K562 (cell line): ENCODE measurements at regions not wholly inside any gene's neighbourhood (a gene's known extent, or its start where the extent isn't known, plus 50 kb on each side); places are given as distances from the start of the nearest gene placed in this dataset.

Source experiments
- CBFA2T2 ChIP-seq: fragments of 450-650 bp; conservative IDR thresholded peaks from 2 replicates; pipeline ENCODE4 v1.6.1; 2017; ENCODE audit warnings: mild to moderate bottlenecking
- CBX5 ChIP-seq: IDR thresholded peaks from 2 replicates; pipeline ENCODE4 v1.6.1; 2014; ENCODE audit warnings: low read depth, borderline replicate concordance
- CC2D1A ChIP-seq: fragments of 450-650 bp; IDR thresholded peaks from 2 replicates; pipeline ENCODE4 v1.6.1; 2017; ENCODE audit warnings: mild to moderate bottlenecking
- MYNN ChIP-seq, 2 experiments: sonication (generic); formaldehyde crosslinking in 1 of 2; IDR thresholded peaks; 2 replicates each; pipeline versions ENCODE4 v1.5.0 to v1.6.1; 2016 to 2020; ENCODE audit warnings: antibody characterized with exemption in 1 of 2, missing genetic modification reagents in 1 of 2
- PHB2 ChIP-seq: fragments of 450-650 bp; IDR thresholded peaks from 2 replicates; pipeline ENCODE4 v1.6.1; 2017; ENCODE audit warnings: low read depth
- ZBTB7A ChIP-seq: IDR thresholded peaks from 2 replicates; pipeline ENCODE4 v1.6.1; 2011; ENCODE audit warnings: low read depth, mild to moderate bottlenecking, low read length, moderate library complexity, borderline replicate concordance; ENCODE audit not compliant: control insufficient read depth
- TF ChIP-seq, protein P1 (sequence below), 3 experiments: IDR thresholded peaks in 2 of 3; conservative IDR thresholded peaks in 1 of 3; 2 replicates each; pipeline ENCODE4 v1.5.1; 2011 to 2012; ENCODE audit warnings: low read length in 3 of 3, mild to moderate bottlenecking in 3 of 3, control low read depth in 2 of 3, improper control_type of control experiment in 1 of 3, inconsistent platforms in 1 of 3, low read depth in 1 of 3, mixed read lengths in 1 of 3, moderate library complexity in 1 of 3; ENCODE audit not compliant: insufficient read depth in 2 of 3

DNA sequence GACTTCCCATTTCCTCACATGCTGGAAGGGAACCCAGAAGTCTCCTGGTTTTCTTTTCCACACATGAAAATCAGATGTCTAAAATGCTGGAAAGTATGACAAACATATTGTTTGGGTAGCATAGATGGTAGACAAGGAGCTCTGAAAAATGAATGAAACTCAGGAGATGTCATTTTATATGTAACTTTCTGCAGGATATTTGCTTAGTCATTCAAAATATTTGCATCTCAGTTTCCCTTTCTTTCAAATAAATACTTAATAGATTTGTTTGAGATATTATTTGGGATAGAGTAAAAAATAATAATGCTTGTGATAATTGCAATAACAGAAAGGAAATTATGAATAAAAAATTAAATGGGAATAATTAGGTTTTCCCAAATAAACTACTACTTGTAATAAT, 298.9 kb upstream of the ADARB2 start:
- TF ChIP-seq, protein P1, sequence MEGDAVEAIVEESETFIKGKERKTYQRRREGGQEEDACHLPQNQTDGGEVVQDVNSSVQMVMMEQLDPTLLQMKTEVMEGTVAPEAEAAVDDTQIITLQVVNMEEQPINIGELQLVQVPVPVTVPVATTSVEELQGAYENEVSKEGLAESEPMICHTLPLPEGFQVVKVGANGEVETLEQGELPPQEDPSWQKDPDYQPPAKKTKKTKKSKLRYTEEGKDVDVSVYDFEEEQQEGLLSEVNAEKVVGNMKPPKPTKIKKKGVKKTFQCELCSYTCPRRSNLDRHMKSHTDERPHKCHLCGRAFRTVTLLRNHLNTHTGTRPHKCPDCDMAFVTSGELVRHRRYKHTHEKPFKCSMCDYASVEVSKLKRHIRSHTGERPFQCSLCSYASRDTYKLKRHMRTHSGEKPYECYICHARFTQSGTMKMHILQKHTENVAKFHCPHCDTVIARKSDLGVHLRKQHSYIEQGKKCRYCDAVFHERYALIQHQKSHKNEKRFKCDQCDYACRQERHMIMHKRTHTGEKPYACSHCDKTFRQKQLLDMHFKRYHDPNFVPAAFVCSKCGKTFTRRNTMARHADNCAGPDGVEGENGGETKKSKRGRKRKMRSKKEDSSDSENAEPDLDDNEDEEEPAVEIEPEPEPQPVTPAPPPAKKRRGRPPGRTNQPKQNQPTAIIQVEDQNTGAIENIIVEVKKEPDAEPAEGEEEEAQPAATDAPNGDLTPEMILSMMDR (IDR thresholded peaks at IDR 0.05 in 2 of 3, conservative IDR thresholded peaks at IDR 0.05 in 1 of 3; ENCODE audit: insufficient read depth in 2 of 3, low read depth in 1 of 3, low read length in 3 of 3), result no peak
- TF ChIP-seq ZBTB7A (no peak), CBX5 (no peak), CBFA2T2 (no peak), MYNN (IDR thresholded peaks at IDR 0.05) (no peak), MYNN (CRISPR knock-in tag; IDR thresholded peaks at IDR 0.05) (no peak), CC2D1A (no peak), PHB2 (no peak)
